D721Med (cell line): ENCODE measurements at regions not wholly inside any gene's neighbourhood (a gene's known extent, or its start where the extent isn't known, plus 50 kb on each side); places are given as distances from the start of the nearest gene placed in this dataset.

ENCODE experiments used
- DNase-seq: peaks from one replicate; pipeline ENCODE4 v3.0.0; 2011; ENCODE audit warnings: low spot score; ENCODE audit not compliant: insufficient read length
- FAIRE-seq: peaks from 2 replicates; lab custom pipeline; 2011; peaks lifted over from hg19 to GRCh38; lab: Jason Lieb, UNC
- TF ChIP-seq, protein P1 (sequence below): IDR thresholded peaks from 2 replicates; pipeline ENCODE4 v1.5.1; 2012; ENCODE audit warnings: mild to moderate bottlenecking, control low read depth; ENCODE audit not compliant: insufficient read depth; ENCODE audit errors: missing control alignments

DNA sequence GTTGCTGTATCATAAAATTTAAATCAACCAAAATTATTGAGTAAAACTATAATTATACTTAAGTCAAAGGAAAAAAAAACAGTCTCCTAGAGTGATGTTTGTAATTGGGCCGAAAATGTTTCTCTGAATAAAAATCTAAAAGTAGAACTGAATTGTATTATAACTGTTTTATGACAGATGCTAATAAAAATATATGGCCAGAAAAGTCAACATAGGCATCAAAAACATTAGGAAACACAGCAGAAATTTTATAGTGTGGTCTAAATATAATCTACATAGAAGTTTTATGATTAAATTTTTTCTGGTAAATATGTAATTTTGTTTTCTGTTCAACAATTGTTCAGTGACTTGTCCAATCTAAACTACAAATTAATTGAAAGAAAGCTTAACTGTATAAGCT lies 277.8 kb downstream of the ALX1 start:
- TF ChIP-seq, protein P1, sequence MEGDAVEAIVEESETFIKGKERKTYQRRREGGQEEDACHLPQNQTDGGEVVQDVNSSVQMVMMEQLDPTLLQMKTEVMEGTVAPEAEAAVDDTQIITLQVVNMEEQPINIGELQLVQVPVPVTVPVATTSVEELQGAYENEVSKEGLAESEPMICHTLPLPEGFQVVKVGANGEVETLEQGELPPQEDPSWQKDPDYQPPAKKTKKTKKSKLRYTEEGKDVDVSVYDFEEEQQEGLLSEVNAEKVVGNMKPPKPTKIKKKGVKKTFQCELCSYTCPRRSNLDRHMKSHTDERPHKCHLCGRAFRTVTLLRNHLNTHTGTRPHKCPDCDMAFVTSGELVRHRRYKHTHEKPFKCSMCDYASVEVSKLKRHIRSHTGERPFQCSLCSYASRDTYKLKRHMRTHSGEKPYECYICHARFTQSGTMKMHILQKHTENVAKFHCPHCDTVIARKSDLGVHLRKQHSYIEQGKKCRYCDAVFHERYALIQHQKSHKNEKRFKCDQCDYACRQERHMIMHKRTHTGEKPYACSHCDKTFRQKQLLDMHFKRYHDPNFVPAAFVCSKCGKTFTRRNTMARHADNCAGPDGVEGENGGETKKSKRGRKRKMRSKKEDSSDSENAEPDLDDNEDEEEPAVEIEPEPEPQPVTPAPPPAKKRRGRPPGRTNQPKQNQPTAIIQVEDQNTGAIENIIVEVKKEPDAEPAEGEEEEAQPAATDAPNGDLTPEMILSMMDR, result no peak
- DNase-seq, result no peak
- no peak for FAIRE-seq

DNA sequence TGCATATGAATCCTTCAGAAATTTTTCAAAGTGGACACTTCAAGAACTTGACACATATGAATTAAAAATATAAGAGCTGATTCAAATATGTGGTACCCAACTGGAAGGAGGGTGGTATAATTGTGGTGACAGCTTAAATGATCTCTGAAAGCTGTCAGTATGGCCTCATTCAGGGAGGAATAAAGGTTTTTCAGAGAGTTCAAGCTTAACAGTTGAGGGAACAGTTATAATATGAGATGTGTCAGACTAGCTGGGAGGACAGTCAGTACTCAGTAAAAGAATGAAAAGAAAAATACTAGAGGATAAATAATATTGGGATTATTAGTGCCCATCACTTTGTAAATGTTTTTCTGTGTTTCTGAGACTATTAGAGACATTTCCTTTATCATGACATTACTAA lies 277.5 kb downstream of the RASSF9 start:
- FAIRE-seq, result no peak
- TF ChIP-seq, protein P1, result no peak

DNA sequence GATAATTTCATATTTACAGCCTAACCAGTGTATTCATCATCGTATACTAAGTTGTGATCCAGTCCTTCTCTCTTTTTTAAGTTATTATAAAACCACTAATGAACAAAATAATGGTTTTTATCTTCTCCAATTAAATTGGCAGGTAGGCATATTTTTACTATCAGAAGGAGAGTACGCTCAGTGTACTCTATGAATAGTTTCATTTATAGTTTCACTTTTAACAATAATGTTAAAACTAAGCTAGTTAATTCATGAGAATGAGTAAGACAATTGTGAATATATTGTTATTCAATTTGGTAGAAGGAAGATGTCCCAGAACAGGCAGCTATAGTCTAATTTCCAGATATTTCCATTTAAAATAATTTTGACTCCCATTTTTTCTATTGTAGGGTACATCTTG lies 277.1 kb downstream of the RASSF9 start:
- TF ChIP-seq, protein P1, result no peak
- FAIRE-seq, result no peak
- DNase-seq, result no peak

More for the DNA sequence above, 277.5 kb downstream of the RASSF9 start:
- DNase-seq, result no peak

DNA sequence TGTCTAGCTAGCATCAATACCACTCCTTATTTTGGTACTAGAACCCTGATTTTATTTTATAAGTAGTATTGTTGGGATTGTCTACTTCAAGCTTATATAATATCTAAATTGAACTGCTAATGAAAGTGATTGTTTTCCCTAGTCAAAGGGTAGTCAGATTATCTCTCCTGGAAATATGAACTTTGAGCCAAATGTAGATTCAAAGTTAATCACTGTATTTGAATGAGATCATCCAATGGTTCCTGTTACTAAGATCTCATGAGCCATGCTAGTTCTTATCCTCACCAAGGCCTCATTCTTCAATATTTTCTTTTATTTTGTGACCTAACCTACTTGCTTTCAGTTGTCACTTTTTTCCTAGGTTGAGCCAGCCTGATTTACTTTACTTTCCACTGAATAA lies 276.7 kb downstream of the RASSF9 start:
- DNase-seq (no peak), FAIRE-seq (no peak)
- TF ChIP-seq, protein P1, result no peak

DNA sequence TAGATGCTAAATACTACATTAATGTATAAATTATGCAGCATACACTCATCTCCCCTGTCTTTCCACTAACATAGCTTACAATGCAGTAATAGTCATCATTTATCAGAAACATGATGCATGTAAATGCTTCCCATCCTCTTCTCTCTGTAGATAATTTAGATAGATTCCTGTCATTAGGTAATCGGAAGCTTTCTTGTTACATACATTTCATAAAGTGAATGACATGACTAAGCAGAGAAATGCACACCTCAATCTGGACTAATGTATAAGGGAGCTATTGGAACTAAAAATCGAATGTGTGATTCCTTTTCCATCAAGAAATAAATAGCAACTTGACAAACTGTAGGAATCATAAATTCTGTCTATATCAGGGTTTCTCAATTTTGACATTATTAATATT lies 273.4 kb downstream of the RASSF9 start:
- DNase-seq (no peak), FAIRE-seq (no peak)
- TF ChIP-seq, protein P1, result no peak

DNA sequence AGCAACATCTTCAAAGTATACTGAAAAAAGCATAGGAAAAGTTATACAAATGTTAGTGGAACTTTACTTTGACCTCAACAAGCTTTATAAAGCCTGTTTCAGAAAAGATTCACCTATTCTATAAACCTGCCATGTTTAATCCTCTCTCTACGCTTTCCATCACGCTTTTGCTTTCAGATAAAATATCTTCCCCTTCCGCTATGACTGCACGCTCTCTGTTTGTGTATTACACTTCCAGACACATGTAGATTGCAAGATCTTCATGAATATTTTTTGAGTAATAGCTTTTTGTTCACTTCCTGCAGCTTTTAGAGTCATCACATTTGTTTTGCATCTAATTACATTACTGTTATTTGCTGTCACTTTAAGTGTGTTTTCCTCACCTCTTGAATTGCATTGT lies 271.4 kb downstream of the RASSF9 start:
- FAIRE-seq, result no peak
- TF ChIP-seq, protein P1, result no peak
- no peak for DNase-seq

DNA sequence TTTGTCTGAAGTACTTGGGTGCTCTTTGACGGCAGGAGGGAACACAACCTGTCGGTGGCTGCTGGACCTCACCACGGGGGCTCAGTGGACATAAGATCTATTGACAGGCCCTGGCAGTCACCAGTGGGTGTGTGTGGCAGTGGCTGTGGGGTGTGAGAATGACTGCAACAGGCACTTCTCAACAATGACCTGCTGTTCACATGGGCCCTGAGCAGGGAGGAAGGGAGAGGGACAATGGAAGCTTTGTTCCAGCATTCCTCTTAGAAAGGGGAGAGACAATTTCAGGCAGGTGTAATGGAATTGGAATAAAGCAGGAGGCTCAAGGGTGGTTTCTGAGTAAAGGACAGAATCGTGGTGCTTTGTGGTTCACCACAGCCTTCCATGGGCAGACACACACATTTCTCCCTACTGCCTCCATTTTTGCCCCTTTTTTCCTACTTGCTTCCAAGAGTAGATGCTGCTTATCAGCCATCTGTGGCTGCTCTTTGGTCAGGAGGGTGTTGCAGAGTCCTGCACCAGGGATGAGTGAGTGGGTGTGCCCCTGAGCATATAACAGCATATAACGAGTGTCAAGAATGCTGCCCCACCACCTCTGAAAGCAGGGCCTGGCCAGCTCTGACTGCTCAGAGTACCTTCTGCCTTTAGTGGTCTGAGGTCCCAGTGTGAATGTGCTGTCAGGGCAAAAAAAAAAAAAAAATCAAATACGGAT lies 267.7 kb downstream of the RASSF9 start:
- TF ChIP-seq, protein P1, result no peak
- no peak for DNase-seq
- FAIRE-seq, result no peak
